GM21360 (cell line): ENCODE measurements at regions not wholly inside any gene's neighbourhood (a gene's known extent, or its start where the extent isn't known, plus 50 kb on each side); places are given as distances from the start of the nearest gene placed in this dataset.

ENCODE experiments used
- ATAC-seq: cut with Tn5 transposase; IDR thresholded peaks from one replicate; pipeline ENCODE4 v1.9.1; 2021; ENCODE audit warnings: mild to moderate bottlenecking, moderate library complexity; ENCODE audit not compliant: unreplicated experiment

- no peak for ATAC-seq
These were observed 695.7 kb upstream of the NECTIN3 start for GRCh38 chr3:110375751-110376518.

GRCh38 chr3:110378481-110378880 lies 693.1 kb upstream of the NECTIN3 start:
- no peak for ATAC-seq

- no peak for ATAC-seq
These were observed 689.6 kb upstream of the NECTIN3 start for GRCh38 chr3:110381992-110382391.

GRCh38 chr3:110383356-110383755 lies 688.3 kb upstream of the NECTIN3 start:
- no peak for ATAC-seq

- ATAC-seq = no peak
These were observed 687.0 kb upstream of the NECTIN3 start for GRCh38 chr3:110384601-110385000.

GRCh38 chr3:110389005-110389404 lies 682.6 kb upstream of the NECTIN3 start:
- no peak for ATAC-seq

- no peak for ATAC-seq
These were observed 681.2 kb upstream of the NECTIN3 start for GRCh38 chr3:110390372-110390771.

GRCh38 chr3:110391042-110391441 lies 680.6 kb upstream of the NECTIN3 start:
- no peak for ATAC-seq

- no peak for ATAC-seq
These were observed 679.8 kb upstream of the NECTIN3 start for GRCh38 chr3:110391640-110392395.

- no peak for ATAC-seq
These were observed 677.7 kb upstream of the NECTIN3 start for GRCh38 chr3:110393941-110394340.

- ATAC-seq = no peak
These were observed 674.5 kb upstream of the NECTIN3 start for GRCh38 chr3:110397115-110397514.

GRCh38 chr3:110400315-110400714 lies 671.3 kb upstream of the NECTIN3 start:
- no peak for ATAC-seq

GRCh38 chr3:110405830-110406585 lies 665.6 kb upstream of the NECTIN3 start:
- ATAC-seq = no peak

- ATAC-seq = no peak
These were observed 658.4 kb upstream of the NECTIN3 start for GRCh38 chr3:110413266-110413665.

GRCh38 chr3:110413807-110414748 lies 657.5 kb upstream of the NECTIN3 start:
- no peak for ATAC-seq

- ATAC-seq = no peak
These were observed 656.8 kb upstream of the NECTIN3 start for GRCh38 chr3:110414855-110415254.

GRCh38 chr3:110419096-110419495 lies 652.5 kb upstream of the NECTIN3 start:
- no peak for ATAC-seq

GRCh38 chr3:110419601-110420000 lies 652.0 kb upstream of the NECTIN3 start:
- no peak for ATAC-seq

- no peak for ATAC-seq
These were observed 651.4 kb upstream of the NECTIN3 start for GRCh38 chr3:110420158-110420641.

GRCh38 chr3:110423276-110423675 lies 648.3 kb upstream of the NECTIN3 start:
- no peak for ATAC-seq
